ENCODE measurements at regions not wholly inside any gene's neighbourhood (a gene's known extent, or its start where the extent isn't known, plus 50 kb on each side); places are given as distances from the start of the nearest gene placed in this dataset.
"Not testable (repeated sequence)": the region's sequence is repeated elsewhere in the genome, so short reads cannot be mapped to it uniquely, and the experiment has no call there.

DNA sequence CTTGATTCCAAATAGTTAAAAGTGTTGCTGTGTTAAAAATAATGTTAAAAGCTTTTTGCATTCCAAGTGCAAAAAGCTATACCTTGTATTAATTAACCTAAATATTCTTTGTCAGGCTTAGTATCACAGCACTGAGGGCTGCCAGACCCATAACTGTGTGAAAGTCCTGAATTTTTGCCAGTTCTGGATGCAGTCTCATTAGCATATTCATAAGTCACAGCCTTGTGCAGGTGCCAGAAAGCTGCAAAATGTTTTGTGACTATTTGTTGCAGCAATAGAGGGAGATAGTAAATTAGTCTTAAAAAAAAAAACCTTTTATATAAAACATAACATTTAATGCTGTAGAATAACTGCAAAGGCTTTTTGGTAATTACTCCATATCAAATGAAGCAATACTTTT, 56.6 kb downstream of the SLITRK1 start:
- intact Hi-C loops (cut with DNase I) = loop anchor here (10.0 kb wide), 1 partner anchor 59 kb away; the partner anchor contains the start of gene SLITRK1
- DNase-seq = peak in 37 of 42 donors; percentile 25 to 87 (median 64)

DNA sequence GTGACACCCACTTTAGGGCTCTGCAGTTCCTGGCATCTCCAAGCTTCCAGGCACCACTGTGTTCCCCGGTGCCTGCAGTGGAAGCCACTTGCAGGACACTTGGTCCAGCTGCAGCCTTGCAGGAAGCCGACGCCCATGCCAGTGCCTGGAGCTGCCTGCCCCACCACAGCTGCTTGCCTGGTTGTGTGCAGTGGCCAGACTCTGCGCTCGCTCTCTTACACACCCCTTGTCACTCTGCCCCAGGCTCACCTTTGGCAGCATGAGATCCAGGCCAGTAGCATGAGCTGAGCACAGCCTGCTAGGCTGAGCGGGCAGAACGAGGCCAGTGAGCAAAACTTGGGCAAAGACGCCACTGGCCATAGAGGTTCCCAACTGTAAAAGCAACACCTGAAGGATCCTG, 57.7 kb downstream of the SLITRK1 start:
- intact Hi-C loops (cut with DNase I) = loop anchor here (10.0 kb wide), 1 partner anchor 60 kb away; the partner anchor contains the start of gene SLITRK1
- DNase-seq = peak in 10 of 42 donors; percentile 15 to 52 (median 27)

DNA sequence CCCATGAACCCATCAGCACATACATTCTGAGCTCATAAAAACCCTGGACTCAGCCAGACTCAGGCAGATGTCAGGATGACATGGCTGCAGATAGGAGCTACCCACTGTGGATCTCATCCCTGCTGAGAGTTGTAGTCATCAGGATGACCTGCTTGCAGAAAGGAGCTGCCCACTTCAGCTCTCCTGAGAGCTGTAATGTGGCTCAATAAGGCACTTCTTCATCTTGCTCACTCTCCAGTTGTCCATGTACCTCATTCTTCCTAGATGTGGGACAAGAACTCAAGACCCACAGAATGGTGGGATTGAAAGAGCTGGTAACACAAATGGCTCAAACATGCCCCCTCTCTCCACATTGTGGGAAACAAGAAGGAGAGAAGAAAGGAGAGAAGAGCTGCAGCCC, 58.2 kb downstream of the SLITRK1 start:
- intact Hi-C loops (cut with DNase I) = loop anchor here (10.0 kb wide), 1 partner anchor 61 kb away; the partner anchor contains the start of gene SLITRK1
- DNase-seq = no peak

DNA sequence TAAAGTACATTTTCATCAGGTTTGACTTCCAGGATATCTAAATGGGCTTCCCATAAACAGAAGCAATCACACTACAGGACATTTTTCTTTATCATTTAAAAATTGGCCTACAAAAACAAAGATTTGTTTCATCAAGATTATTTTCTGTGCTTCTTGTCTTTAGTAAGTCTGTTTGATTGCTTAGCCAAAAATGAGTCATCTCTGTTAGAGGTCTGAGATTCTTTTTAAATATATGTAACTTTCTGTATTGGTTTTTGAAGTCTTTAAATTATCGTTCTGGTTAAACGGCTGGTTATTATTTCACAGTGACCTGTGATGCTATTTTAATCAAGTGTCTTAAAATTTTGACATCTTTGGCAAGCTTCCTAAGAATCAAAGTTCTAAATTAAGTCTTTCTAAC, 62.7 kb downstream of the SLITRK1 start:
- DNase-seq = no peak
- intact Hi-C loops (cut with DNase I) = loop anchor here (10.0 kb wide), 1 partner anchor 65 kb away; the partner anchor contains the start of gene SLITRK1

DNA sequence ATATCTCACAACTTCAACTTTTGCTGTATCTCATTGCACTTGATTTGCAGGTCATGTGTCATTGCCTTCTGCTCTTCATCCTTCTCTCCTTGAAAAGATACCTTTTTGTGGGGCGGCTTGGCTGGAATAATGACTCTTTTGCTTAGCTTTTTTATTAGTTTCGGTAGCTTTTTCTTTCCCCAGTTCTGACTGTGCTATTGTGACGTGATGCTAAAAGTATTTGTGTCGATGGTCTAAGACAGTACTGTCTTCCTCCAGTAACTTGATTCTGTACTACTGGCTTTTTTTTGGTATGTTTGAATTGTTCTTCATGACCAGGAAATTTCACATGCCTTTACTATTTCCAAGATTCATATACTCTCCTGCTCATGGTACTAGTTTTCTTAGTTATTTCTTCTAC, 63.1 kb downstream of the SLITRK1 start:
- DNase-seq = no peak
- intact Hi-C loops (cut with DNase I) = no loop called here

DNA sequence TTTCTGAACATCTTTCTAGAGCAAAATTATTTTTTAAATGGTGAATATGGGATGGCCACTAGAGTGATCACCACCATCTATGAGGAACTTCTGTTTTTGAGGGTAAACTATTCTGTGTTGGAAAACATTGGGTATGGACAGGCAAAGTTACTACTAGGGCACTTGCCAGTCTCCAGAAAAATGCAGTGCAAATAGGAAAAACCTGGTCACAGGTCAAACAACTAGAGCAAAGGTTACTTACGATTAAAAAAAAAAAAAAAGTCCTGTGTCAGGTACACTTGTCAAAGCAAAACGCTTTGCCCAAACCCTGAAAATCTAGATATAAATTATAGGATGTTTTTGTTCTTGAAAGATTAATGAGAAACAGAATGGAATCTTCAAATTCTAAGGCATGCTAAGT, 66.2 kb downstream of the SLITRK1 start:
- no peak for DNase-seq
- intact Hi-C loops (cut with DNase I) = no loop called here

DNA sequence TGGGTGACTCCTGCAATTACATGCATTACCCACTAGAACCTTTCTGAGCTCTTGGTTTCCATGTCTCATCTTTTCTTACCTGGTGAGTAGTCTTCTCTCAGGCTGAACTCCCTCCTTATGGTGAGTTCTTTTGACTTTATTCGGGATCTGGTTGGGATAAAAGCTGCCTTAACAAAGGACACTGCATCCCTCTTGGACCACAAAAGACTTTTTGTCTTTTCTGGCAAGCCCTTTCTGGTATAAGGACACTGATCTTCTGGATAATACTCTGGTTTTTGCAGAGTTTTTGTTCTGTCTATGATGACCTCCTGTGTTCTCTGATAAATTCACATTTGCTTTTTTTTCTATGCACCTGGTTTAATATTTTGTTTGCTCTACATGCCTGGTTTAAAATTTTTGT, 66.7 kb downstream of the SLITRK1 start:
- peak in 3 of 42 donors; percentile 28 to 47 (median 30) for DNase-seq

DNA sequence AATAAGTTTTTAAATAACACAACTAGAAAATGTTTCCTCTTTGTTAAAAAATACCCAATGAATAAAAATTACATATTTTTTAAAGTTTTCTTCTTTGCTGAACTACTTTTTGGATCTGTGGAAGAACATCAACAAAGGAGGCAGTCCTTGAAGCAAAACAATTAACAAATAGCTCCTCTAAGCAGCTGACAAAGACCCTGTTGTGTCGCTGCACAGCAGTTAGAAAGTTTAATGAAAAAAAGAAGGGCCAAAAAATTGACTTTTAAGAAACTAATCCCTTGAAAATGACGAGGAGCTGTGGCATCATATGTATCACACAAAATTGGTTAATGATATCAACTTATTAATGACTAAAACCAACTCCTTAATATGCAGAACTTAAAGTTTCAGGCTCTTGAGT, 72.1 kb downstream of the SLITRK1 start:
- intact Hi-C loops (cut with DNase I) = no loop called here
- DNase-seq = peak in 6 of 42 donors; percentile 14 to 54 (median 27)

More for the DNA sequence above, 66.7 kb downstream of the SLITRK1 start:
- intact Hi-C loops (cut with DNase I) = no loop called here

DNA sequence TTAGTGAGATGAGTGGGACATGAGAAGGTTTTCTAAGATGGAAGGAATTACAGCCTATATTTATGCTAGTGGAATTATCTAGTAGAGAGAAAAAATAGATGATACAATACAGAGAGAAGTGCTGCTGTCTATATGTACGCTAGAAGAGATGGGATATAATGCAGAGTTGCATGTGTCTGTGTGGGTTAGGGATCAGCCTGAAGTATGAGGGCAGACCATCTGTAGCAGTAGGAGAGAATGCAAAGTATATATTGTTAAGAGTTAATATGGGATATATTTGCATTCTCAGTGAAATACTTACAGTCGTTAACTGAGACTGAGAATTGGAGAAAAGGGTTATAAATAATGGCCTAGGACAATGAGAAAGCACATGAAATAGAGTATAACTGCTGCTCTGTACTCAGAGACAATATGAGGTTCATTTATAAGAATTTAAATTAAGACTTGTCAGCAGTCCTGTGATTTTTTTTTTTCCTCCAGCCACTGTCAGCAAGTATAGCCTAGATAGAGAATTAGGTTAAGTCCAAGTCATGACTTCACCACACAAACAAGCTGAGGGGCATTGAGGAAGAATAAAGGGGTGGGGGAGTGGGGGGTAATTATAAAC, 77.8 kb downstream of the SLITRK1 start:
- no peak for DNase-seq
- intact Hi-C loops (cut with DNase I) = no loop called here

DNA sequence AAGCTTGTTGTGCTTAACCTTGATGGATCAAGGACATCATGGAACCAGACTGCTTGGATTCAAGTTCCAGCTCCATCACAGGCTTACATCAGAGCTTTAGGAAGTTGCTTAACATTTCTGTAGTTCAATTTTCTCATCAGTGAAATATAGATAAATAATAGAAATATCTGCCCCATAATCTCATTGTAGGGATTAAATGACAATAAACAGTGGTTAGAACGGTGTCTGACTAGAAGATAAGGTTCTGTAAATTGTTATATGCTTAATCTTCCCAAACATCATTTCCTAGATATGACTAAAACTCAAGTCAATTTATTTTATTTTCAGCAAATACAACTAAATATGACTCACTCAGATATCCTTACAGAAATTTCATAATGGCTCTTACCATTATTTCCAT, 83.5 kb downstream of the SLITRK1 start:
- DNase-seq = no peak
- intact Hi-C loops (cut with DNase I) = no loop called here

DNA sequence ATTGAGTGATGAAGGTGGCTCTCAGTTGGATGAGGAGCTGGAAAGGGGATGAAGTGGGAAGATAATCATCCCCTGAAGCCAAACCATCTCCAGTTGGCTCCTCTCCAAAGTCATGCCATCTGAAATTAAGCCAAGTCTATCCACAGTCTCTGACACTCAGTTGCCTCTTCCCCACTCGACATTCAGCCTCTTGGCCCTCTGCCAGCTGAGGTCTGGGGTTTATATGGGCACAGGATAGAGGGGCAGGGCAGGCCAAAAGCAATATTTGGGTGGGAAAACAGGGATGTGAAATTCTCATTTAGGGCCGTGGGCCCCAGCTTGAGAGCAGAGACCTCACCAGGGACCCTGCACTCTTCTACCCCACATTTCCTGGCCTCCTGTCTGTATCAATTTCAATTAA, 85.9 kb downstream of the SLITRK1 start:
- intact Hi-C loops (cut with DNase I) = no loop called here

DNA sequence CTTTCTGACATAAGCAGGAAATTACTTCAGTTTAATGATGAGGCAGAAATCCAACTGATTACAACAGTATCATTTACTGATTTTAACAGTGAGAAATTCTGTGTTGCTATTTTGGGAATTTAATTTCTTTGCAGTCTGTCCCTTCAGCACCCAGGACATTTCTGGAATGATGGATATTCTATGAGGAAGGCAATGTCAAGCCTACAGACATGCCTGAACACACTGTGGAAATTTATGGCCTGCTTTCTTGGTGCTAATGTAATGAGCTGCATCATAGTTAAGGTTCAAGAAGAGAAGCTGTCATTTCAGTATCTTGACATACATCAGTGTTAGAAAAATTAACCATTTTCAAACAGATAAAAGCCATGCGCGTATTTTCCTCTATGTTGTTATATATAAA, 87.7 kb downstream of the SLITRK1 start:
- DNase-seq = no peak
- intact Hi-C loops (cut with DNase I) = no loop called here

More for the DNA sequence above, 85.9 kb downstream of the SLITRK1 start:
- DNase-seq = peak in 3 of 42 donors; percentile 2 to 53 (median 36)

DNA sequence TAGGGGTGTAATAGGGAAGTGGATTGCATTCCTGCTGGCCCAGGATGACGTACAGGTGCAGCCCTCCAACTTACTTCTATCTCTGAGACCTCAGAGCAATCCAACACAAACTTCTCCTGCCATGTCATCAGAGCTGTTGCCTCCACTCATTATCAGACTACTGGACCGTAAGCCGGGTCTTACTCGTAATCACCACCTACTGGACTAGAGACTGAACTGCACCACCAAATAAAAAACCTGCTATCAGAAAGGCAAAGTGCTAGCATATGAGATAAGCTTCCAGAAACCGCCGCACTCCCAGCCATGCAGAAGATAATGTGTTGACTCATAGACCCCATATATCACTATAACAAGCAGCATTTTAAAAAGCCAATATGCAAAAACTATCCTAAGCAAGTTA, 102.0 kb downstream of the SLITRK1 start:
- no peak for DNase-seq
- intact Hi-C loops (cut with DNase I) = no loop called here

DNA sequence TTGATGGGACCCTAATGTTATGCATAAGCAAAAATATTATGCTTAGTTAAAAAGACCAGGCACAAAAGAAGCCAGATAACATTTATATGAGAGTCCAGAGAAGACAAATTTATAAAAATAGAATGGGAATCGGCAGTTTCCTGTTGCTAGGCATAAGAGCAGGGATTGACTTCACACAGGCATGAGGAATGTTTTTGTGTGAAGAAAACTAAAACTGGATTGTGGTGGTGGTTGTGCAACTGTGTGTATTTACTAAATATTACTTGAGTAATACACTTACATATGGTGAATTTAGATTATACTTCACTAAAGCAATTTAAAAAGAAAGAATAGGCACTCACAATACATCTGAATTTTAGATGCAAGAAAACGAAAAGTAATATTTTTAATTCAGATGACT, 108.3 kb downstream of the SLITRK1 start:
- DNase-seq = no peak
- intact Hi-C loops (cut with DNase I) = no loop called here

DNA sequence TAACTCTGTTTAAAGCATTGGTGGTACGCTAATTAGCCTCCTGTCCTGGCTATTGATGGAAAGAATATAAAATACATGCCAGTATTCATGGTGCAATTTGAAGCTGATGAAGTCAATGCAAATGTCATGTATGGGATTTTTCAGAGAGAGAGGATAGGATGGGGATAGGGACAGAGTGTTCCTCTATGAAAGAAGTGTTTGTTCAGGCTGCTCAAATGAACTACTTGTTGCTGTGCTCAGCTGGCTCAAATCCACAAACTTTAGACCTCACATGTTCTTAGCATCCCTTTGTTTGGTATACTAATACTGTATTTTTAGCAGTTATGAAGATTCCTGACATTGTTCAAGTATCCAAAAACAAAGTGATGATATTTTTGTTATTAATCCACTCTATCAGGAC, 116.5 kb downstream of the SLITRK1 start:
- intact Hi-C loops (cut with DNase I) = loop anchor here (5.0 kb wide), 1 partner anchor 117 kb away; the partner anchor contains the start of gene SLITRK1
- peak in 27 of 42 donors; percentile 6 to 83 (median 55) for DNase-seq

DNA sequence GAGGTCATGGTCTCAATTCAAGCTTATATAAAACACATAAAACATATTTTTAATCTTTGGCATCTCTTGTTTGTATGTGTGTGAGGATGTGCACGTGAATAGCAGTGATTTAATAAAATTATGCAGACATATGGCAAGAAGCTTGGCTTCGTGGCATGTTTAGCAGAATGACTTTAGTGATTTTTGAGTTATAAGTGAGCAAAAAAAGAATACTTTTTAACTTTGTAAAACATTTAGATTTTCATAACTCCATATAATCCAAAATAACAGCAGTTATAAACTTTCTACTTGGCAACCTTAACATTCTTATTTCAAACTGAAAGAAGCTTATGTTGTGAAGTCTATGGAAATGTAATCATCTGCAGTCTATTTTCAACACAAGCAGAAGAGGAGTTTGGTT, 120.6 kb downstream of the SLITRK1 start:
- DNase-seq = no peak

DNA sequence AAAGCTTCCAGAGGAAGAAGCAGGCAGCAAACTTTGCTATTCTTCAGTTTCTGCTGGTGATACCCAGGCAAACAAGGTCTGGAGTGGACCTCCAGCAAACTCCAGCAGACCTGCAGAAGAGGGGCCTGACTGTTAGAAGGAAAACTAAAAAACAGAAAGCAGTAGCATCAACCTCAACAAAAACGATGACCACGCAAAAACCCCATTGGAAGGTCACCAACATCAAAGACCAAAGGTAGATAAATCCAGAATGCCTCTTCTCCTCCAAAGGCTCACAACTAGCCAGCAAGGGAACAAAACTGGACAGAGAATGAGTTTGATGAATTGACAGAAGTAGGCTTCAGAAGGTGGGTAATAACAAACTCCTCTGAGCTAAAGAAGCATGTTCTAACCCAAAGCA, 127.1 kb downstream of the SLITRK1 start:
- DNase-seq; intact Hi-C loops (cut with DNase I): not testable (repeated sequence)

More for the DNA sequence above, 120.6 kb downstream of the SLITRK1 start:
- intact Hi-C loops (cut with DNase I) = no loop called here

DNA sequence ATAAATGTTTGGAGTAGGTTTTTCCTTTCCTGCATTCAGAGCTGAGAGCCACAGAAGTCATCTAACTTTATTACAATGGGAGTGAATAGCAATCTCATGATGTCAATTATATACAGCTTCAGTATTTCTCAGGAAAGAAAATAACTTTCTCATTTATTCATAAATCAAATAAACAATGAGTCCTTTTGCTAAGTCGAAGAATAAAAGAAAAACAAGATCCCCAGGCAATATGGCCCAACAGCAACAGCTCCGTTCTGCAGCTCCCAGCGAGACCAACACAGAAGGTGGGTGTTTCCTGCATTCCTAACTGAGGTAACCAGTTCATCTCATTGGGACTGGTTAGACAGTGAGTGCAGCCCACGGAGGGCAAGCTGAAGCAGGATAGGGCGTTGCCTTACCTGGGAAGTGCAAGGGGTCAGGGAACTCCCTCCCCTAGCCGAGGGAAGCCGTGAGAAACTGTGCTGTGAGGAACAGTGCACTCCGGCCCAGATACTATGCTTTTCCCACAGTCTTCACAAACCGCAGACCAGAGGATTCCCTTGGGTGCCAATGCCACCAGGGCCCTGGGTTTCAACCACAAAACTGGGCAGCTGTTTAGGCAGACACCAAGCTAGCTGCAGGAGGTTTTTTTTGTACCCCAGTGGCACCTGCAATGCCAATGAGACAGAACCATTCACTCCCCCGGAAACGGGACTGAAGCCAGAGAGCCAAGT, 128.2 kb downstream of the SLITRK1 start:
- no peak for DNase-seq
- intact Hi-C loops (cut with DNase I) = no loop called here

DNA sequence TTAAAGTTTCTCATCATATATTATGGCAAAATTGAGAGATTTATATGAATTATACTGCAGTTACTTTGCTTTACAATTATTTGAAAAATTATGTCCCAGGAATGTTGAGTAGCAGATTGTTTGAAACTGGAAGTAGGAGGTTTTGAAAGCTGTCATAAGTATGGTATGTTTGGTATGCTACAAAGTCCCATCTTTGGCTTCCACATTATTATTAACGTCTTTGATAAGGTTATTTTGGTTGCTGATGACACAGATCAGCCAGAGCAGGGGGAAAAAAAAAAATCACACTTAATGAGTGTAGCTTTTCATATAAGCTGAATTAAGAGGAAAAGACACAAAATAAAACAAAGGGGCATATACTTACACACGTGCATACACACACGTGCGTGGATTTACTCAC, 130.1 kb downstream of the SLITRK1 start:
- no peak for DNase-seq
- intact Hi-C loops (cut with DNase I) = no loop called here

DNA sequence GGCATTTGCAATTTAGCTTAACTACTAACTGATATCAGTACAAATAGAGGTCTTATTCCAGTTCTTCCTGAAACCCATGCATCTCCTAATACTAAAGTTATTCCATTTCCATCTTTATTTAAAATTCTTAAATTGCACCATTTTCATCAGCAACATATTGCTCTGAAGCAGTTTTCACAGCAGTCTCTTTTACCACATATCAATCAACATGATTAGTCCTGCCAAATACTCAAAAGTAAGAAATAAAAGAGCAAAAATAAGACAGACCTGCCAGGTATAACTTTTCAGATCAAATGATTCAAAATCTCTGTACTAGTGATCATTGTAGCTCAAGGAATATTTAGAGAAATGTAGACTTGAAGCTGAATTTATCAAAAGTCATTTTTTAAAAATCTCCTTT, 141.7 kb downstream of the SLITRK1 start:
- DNase-seq = no peak
- intact Hi-C loops (cut with DNase I) = no loop called here

DNA sequence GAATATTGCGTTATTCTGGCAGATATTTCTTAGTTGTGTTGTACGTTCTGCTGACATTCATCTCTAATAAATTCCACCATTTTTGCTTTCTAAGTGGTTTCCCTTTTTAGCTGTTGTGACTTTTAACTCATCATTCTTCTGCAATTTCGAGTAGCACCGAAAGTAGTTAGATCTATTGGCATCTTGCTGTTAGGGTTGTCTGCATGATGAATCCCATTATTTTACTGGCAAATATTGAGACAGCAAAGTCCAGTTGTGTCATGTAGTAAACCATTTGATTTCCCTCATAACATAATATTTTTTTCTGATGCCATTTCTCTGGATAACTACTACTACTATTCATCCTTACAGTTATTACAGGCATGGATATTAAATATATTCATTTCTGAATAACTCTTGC, 143.9 kb downstream of the SLITRK1 start:
- intact Hi-C loops (cut with DNase I) = no loop called here
- no peak for DNase-seq
